Epidermal melanocyte (primary cell): ENCODE measurements at regions not wholly inside any gene's neighbourhood (a gene's known extent, or its start where the extent isn't known, plus 50 kb on each side); places are given as distances from the start of the nearest gene placed in this dataset.

Experiments used
- DNase-seq: peaks from one replicate; pipeline ENCODE4 v3.0.0; 2011; ENCODE audit warnings: low spot score; ENCODE audit not compliant: insufficient read length

- DNase-seq, result no peak
Observed at GRCh38 chr12:107344035-107344808, 250.9 kb upstream of the CRY1 start.

GRCh38 chr12:107347261-107347660, 253.9 kb upstream of the CRY1 start:
- DNase-seq, result no peak

- DNase-seq, result no peak
Observed at GRCh38 chr12:107349008-107349747, 255.8 kb upstream of the CRY1 start.

- no peak for DNase-seq
Observed at GRCh38 chr12:107349839-107350238, 256.5 kb upstream of the CRY1 start.

GRCh38 chr12:107351109-107351508, 257.8 kb upstream of the CRY1 start:
- DNase-seq, result no peak

GRCh38 chr12:107351713-107352112, 258.4 kb upstream of the CRY1 start:
- DNase-seq, result no peak

- no peak for DNase-seq
Observed at GRCh38 chr12:107352347-107353081, 259.2 kb upstream of the CRY1 start.

- no peak for DNase-seq
Observed at GRCh38 chr12:107353312-107353711, 260.0 kb upstream of the CRY1 start.

GRCh38 chr12:107355004-107355565, 261.7 kb upstream of the CRY1 start:
- DNase-seq, result no peak

- DNase-seq, result no peak
Observed at GRCh38 chr12:107355612-107356011, 262.3 kb upstream of the CRY1 start.

GRCh38 chr12:107356266-107356936, 263.1 kb upstream of the CRY1 start:
- DNase-seq, result no peak

GRCh38 chr12:107356937-107357295, 263.6 kb upstream of the CRY1 start:
- DNase-seq, result no peak

- DNase-seq, result no peak
Observed at GRCh38 chr12:107359382-107359781, 266.0 kb upstream of the CRY1 start.

- DNase-seq, result no peak
Observed at GRCh38 chr12:107360033-107360432, 266.7 kb upstream of the CRY1 start.

GRCh38 chr12:107360482-107360881, 267.1 kb upstream of the CRY1 start:
- no peak for DNase-seq

- DNase-seq, result no peak
Observed at GRCh38 chr12:107361970-107362369, 268.6 kb upstream of the CRY1 start.

GRCh38 chr12:107362960-107363359, 269.6 kb upstream of the CRY1 start:
- no peak for DNase-seq

GRCh38 chr12:107364875-107365518, 271.6 kb upstream of the CRY1 start:
- DNase-seq, result no peak

- no peak for DNase-seq
Observed at GRCh38 chr12:107365703-107366102, 272.4 kb upstream of the CRY1 start.

- no peak for DNase-seq
Observed at GRCh38 chr12:107366322-107366721, 273.0 kb upstream of the CRY1 start.

- no peak for DNase-seq
Observed at GRCh38 chr12:107368586-107368985, 275.2 kb upstream of the CRY1 start.
